Posterior cingulate gyrus (tissue), 11 donors: ENCODE measurements at regions not wholly inside any gene's neighbourhood (a gene's known extent, or its start where the extent isn't known, plus 50 kb on each side); places are given as distances from the start of the nearest gene placed in this dataset.
A peak's percentile ranks its signal among the peaks of the same experiment; 100 is the strongest.

ENCODE experiments used
- DNase-seq, 10 donors: peaks; one replicate each; pipeline versions ENCODE4 v3.0.0 to v3.0.0-alpha.2; 2020 to 2021; ENCODE audit warnings: mixed read lengths in 3 of 10
- intact Hi-C: fragments of 100-400 bp; cut with DNase I; formaldehyde crosslinking; loops from one replicate; pipeline ENCODE4 v1.15.1; 2023

DNA sequence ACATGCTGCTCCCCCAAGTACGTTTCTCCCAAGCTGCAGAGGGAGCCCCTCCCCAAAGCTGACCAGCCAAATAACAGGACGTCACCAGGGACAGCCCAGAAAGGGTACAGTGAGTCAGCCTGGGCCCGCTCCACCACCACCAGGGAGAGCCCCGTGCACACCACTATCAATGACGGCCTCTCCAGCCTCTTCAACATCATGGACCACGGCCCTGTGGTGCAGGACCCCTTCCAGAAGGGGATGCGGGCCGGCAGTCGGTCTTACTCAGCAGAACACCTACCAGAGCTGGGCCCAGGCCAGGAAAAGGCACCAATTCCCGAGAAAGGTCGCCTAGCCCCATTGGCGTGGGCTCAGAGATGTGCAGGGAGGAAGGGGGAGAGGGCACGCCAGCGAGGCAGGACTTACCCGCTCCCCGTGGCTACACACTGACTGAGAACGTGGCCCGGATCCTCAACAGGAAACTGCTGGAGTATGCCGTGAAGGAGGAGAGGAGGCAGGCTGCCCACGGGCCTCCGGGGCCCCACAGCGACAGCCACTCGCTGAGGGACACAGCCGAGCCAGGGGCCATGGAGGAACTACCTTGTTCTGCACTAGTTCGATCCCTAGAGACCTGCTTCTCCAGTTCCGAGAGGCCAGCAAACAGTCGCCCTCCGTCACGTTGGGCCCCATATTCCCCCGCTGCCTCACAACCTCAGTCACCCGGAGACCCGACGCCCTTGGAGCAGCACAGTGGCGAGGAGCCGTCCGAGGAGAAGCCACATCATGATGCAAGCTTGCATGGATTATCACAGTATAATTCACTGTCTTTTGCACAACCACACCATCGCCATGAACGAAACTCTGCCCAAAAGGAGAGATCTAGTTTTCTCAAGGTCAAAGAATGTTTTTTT, 815.9 kb upstream of the KLHL1 start:
- peak in 3 of 10 donors; percentile 66 to 74 (median 70) for DNase-seq

DNA sequence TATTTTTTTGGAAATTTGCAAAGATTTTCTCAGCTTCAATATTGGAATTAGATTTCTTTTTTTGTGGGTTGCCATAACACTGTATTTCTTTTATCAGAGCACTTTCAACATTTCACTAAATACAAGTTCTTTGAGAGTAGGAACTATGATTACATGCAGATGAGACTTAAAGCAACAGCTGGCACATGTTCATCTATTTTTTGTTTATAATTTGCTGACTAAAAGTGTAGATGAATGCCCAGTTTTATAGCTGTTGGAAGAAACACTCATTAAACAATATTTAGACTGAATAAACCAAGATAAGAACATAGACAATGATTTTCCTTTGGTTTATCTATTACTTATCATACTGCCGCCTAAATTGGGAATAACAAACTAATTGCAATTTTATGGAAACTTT, 803.0 kb upstream of the KLHL1 start:
- intact Hi-C loops, result no loop called here
- DNase-seq, result no peak

More for the DNA sequence above, 815.9 kb upstream of the KLHL1 start:
- intact Hi-C loops, result no loop called here

DNA sequence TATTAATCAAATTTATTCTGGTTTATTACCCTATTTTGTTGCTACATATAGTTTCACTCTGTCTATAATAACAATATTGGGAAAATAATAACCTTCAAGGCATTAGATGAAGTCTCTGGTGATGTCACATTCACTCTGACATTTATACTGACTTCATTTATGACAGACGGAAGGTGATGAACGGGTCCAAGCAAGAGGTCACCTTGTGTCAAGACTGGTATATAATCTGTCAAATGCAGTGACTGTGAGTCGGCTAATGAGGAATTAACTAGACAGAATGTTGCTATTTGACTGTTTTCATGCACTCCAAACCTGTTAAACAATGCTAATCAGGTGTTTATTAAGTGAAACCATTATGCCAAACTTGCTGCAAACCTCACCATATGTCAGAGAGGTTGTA, 800.5 kb upstream of the KLHL1 start:
- DNase-seq, result no peak
- intact Hi-C loops, result no loop called here

- DNase-seq, result no peak
- intact Hi-C loops, result no loop called here
Measured at GRCh38 chr13:70905035-70905434, 796.8 kb upstream of the KLHL1 start.

DNA sequence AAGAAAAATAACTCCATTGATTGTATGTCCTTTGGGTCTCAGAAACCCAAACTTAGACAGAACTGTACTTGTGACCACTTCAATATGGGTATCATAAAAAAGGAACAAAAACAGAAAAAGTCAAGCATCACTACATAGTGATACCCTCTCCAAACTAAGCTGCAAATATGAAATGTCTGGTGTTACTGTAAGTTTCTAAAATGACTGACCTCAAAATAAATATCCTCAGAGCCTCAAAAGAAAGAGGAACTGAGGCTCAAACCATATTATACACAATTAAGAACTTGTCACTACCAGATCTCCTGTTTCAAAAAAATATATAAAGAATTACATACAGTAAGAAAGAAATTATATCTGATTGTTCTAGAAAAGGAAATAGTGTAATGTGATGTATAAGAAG, 787.9 kb upstream of the KLHL1 start:
- DNase-seq, result no peak
- intact Hi-C loops, result no loop called here

GRCh38 chr13:70895599-70895998, 787.3 kb upstream of the KLHL1 start:
- intact Hi-C loops, result no loop called here
- no peak for DNase-seq

DNA sequence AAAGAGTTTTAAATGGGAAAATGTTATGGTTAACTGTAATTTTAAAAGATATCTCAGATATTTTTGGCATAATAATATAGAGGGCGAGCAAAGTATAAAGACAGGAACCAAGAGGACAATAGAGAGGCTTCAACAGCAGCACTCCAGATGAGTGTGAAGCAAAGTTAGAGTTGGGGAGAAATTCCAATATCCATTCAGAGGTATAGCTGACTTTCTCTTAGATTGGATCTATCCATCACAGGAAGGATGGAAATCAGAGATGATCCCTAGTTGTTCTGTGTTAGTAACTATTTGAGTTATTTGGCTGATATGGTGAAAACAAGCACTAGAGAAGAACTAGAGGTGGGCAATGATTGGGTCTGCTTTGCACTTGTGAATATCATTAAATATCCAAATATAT, 786.0 kb upstream of the KLHL1 start:
- no peak for DNase-seq
- intact Hi-C loops, result no loop called here

GRCh38 chr13:70893832-70894231, 785.6 kb upstream of the KLHL1 start:
- intact Hi-C loops, result no loop called here
- DNase-seq, result no peak

GRCh38 chr13:70890289-70890688, 782.0 kb upstream of the KLHL1 start:
- DNase-seq, result no peak
- intact Hi-C loops, result no loop called here

- intact Hi-C loops, result no loop called here
Measured at GRCh38 chr13:70889163-70889562, 780.9 kb upstream of the KLHL1 start.

DNA sequence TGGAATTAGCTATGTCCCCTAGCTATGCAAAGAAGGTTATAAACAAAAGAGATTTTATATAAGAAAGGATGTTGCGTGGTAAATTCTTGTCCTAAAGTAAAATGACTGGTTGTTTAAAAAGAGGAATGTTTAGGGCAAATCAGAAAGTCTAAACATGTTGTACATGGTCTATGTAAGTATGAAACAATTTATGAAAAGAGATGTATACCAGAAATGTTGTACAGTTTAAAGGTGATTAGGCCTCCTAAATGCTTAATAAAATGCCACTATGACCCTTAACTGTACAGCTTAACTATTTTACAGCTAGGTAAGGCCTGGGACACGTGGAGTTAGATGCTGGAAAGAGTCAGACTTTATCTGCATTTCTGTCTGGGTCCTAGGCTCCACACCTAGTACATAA, 775.9 kb upstream of the KLHL1 start:
- no peak for DNase-seq
- intact Hi-C loops, result no loop called here

More at GRCh38 chr13:70889163-70889562, 780.9 kb upstream of the KLHL1 start:
- no peak for DNase-seq

DNA sequence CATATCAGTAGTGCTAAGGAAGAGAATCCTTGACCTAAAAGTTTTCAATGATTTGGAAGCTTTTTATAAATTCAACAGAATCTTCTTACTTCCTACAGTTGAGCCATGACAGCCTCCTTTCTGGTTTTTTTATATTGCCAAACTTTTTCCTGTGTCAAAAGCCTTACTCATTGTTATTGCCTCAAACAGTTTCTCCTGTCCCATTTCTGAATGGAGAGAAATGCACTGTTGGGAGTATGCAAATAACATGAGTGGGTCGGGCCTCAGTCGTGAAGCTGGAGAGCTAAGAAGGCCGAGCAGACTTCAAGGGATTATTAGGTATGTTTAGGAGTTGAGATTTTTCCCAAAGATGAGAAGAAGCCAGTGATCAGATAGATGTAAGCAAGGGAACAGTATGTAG, 766.4 kb upstream of the KLHL1 start:
- intact Hi-C loops, result no loop called here
- no peak for DNase-seq

- intact Hi-C loops, result no loop called here
Measured at GRCh38 chr13:70864731-70865130, 756.5 kb upstream of the KLHL1 start.

GRCh38 chr13:70856711-70857110, 748.5 kb upstream of the KLHL1 start:
- no peak for DNase-seq
- intact Hi-C loops, result no loop called here

More at GRCh38 chr13:70864731-70865130, 756.5 kb upstream of the KLHL1 start:
- DNase-seq, result no peak

DNA sequence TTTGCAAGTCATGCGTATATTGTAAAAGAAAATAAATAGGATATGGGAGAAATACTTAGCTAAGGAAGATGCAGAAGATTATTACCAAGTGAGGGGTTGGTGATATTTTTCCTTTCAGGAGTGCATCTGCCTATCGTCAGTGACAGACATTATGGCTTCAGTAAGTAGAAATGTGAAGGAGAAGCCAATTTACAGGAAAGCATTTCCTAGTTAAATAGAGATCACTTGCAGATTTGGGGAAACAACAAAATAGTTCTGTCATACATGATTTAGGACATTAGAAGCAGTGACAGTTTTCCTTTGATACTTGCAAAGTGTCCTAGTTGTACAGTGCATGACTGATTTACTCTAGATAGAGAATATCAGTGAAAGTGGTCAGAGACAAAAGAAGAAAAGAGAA, 747.8 kb upstream of the KLHL1 start:
- no peak for DNase-seq
- intact Hi-C loops, result no loop called here

- intact Hi-C loops, result no loop called here
- DNase-seq, result no peak
Measured at GRCh38 chr13:70849222-70849621, 741.0 kb upstream of the KLHL1 start.

DNA sequence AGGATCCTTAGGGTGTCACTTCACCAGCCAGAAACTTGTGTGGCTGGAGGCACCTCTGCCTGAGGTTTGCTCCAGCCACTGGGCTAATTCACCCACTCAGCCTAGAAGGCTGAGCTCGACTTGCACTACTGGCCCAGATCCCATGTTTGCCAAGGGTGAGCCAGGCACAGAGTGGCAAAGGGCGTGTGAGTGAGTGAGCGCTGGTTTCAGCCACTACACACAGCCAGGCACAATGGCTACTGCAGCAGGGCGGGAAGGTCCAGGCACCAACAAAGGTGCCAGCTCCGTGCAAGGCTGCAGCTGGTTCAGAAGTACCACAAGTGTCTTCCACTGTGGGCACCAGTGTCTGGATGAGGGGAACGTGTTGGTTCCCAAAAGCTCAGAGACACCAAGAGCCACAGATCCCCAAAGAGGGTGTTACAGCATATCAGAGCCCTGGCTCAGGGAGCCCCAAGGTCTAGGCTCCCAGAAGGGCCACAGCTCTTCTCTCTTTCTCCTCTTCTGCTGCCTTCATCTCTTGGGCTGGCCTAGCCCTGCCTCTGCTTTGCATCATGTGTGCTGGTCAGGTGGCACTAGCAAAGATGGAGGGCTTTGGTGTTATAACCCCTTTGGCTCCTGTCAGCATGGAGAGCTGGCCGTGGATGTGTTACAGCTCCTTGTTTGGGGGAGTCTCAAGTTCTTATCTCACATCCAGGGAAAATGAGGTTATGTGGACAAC, 736.3 kb upstream of the KLHL1 start:
- peak in 3 of 10 donors; percentile 39 to 76 (median 59) for DNase-seq
- intact Hi-C loops, result no loop called here

GRCh38 chr13:70842062-70842644, 733.9 kb upstream of the KLHL1 start:
- intact Hi-C loops, result no loop called here
- DNase-seq, result peak in 2 of 10 donors; percentile 18 to 72

DNA sequence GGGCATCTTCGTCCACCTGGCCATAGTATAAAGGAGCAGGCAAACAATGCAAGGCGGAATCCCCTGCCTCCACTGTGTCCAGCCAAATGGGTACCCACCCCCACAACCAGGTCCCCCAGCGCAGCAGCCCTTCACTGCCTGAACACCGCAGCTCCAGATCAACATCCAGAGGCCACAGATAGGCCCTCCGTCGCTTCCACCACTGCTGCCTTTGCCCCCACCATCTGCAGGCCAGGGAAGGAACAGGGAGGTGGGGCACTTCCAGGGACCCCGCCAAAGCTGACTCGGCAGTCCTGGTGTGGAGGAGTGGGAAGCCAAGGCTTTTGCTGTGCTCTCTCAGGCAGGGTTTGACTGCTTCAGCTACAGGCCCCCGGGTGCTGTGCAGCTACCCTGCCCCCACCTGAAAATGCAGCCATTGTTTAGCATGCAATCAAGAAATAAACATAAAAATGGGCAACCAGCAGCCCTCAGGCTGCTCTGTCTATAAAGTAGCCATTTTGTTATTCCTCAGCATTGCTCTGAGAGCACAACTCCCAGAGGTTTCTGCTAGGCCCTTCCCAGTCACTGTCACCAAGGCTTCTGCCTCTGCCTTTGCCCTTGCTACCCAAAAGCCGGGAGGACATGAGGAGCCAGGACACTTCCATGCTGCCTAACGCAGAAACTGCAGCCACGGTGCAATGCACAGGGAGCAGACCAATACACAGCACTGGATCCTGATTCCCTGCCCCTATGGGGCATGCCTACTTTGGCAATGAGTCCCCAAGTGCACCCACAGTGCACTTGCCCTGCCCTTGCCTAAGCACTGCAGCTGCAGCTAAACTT, 733.2 kb upstream of the KLHL1 start:
- DNase-seq, result peak in 2 of 10 donors; percentile 48 to 53
- intact Hi-C loops, result no loop called here

DNA sequence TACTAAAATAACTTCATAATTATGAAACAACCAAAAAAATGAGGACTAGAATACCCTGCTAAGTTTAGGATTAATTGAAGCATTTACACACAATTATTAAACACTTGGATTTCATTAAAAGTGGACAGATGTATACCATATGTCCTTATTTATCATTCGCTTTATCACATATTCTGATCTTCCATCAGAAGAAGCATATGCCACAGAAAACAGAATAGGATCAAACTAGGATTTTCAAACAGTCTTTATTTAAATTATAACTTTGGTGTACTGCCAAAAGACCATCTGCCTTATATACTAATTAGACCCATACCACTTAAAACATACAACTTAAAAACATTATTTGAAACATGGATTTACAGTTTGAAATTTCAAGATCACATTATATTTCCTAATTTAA, 727.1 kb upstream of the KLHL1 start:
- DNase-seq, result no peak
- intact Hi-C loops, result no loop called here

- intact Hi-C loops, result no loop called here
- DNase-seq, result no peak
Measured at GRCh38 chr13:70829748-70830147, 721.5 kb upstream of the KLHL1 start.
